DND-41 (cell line): ENCODE measurements at regions not wholly inside any gene's neighbourhood (a gene's known extent, or its start where the extent isn't known, plus 50 kb on each side); places are given as distances from the start of the nearest gene placed in this dataset.

Source experiments
- CTCF ChIP-seq: IDR thresholded peaks from 2 replicates; pipeline ENCODE4 v1.5.1; 2012; ENCODE audit warnings: borderline replicate concordance, low read length, moderate library complexity, mild to moderate bottlenecking; ENCODE audit not compliant: poor library complexity, severe bottlenecking; ENCODE audit errors: extremely low read depth
- EZH2 ChIP-seq: IDR thresholded peaks from 3 replicates; pipeline ENCODE4 v1.6.1; 2012; ENCODE audit warnings: borderline replicate concordance, low read depth, mild to moderate bottlenecking, moderate library complexity, low read length, inconsistent platforms; ENCODE audit not compliant: severe bottlenecking

GRCh38 chr2:133651861-133652260, 83.6 kb upstream of the NCKAP5 start:
- TF ChIP-seq CTCF = no peak
- no peak for TF ChIP-seq EZH2
